ENCODE measurements at regions not wholly inside any gene's neighbourhood (a gene's known extent, or its start where the extent isn't known, plus 50 kb on each side); places are given as distances from the start of the nearest gene placed in this dataset.

DNA sequence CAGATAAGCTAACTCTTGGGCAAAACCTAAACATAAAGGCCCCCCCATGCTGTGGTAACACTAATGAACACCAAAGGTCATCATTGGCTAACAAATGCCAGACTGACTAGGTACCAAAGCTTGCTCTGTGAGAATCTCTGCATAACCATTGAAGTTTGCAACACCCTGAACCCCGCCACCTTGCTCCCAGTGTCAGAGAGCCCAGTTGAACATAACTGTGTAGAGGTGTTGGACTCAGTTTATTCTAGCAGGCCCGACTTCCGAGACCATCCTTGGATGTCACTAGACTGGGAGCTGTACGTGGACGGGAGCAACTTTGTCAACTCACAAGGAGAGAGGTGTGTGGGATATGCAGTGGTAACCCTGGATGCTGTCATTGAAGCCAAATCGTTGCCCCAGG lies 602.2 kb downstream of the UQCRFS1 start:
- no peaks in the 10 kb centered on the region for H3K27me3 ChIP-seq (ENCODE audit: control insufficient read depth in 1 of 2, insufficient read depth in 2 of 2, low read length in 2 of 2)
- no peak overlapping the region for H3K9ac ChIP-seq (ENCODE audit: low read length)
- no peak overlapping the region for H3K4me3 ChIP-seq (ENCODE audit: low read depth in 1 of 2, low read length in 2 of 2)
- H3K4me1 ChIP-seq (ENCODE audit: insufficient read depth, low read length), result no peaks in the 10 kb centered on the region
- no peaks in the 10 kb centered on the region for H3K9me3 ChIP-seq (ENCODE audit: low read length)
- no peaks in the 10 kb centered on the region for H3K36me3 ChIP-seq (ENCODE audit: insufficient read depth, low read length)
- no peak overlapping the region for H3K27ac ChIP-seq (ENCODE audit: low read depth, low read length)

- H3K27ac ChIP-seq (ENCODE audit: low read depth, low read length), result no peak overlapping the region
- no peaks in the 10 kb centered on the region for H3K9me3 ChIP-seq (ENCODE audit: low read length)
- H3K4me3 ChIP-seq (ENCODE audit: low read depth in 1 of 2, low read length in 2 of 2), result no peak overlapping the region
- H3K27me3 ChIP-seq (ENCODE audit: control insufficient read depth in 1 of 2, insufficient read depth in 2 of 2, low read length in 2 of 2), result no peaks in the 10 kb centered on the region
- no peaks in the 10 kb centered on the region for H3K4me1 ChIP-seq (ENCODE audit: insufficient read depth, low read length)
- no peaks in the 10 kb centered on the region for H3K36me3 ChIP-seq (ENCODE audit: insufficient read depth, low read length)
- H3K9ac ChIP-seq (ENCODE audit: low read length), result no peak overlapping the region
These were observed 603.0 kb downstream of the UQCRFS1 start for GRCh38 chr19:28609944-28610343.

GRCh38 chr19:28609091-28609755 lies 603.7 kb downstream of the UQCRFS1 start:
- Histone ChIP-seq H3K4me3 (ENCODE audit: low read depth in 1 of 2, low read length in 2 of 2) (no peak overlapping the region), H3K27ac (ENCODE audit: low read depth, low read length) (no peak overlapping the region), H3K27me3 (ENCODE audit: control insufficient read depth in 1 of 2, insufficient read depth in 2 of 2, low read length in 2 of 2) (no peaks in the 10 kb centered on the region), H3K36me3 (ENCODE audit: insufficient read depth, low read length) (no peaks in the 10 kb centered on the region), H3K9ac (ENCODE audit: low read length) (no peak overlapping the region), H3K9me3 (ENCODE audit: low read length) (no peaks in the 10 kb centered on the region), H3K4me1 (ENCODE audit: insufficient read depth, low read length) (no peaks in the 10 kb centered on the region)

DNA sequence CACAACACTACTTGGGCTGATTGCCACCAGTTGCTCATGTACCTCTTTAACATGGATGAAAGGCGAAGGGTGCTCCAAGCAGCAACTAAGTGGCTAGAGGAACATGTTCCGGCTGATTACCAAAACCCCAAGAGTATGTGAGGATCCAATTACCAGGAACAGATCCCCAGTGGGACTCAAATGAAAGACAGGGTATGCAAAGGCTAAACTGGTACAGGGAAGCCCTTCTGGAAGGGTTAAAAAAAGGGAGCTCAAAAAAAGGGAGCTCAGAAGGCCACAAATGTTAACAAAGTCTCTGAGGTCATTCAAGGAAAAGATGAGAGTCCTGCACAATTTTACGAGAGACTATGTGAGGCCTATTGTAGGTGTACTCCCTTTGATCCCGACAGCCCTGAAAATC lies 604.7 kb downstream of the UQCRFS1 start:
- Histone ChIP-seq H3K4me3 (ENCODE audit: low read depth in 1 of 2, low read length in 2 of 2) (no peak overlapping the region), H3K36me3 (ENCODE audit: insufficient read depth, low read length) (no peaks in the 10 kb centered on the region), H3K4me1 (ENCODE audit: insufficient read depth, low read length) (no peaks in the 10 kb centered on the region), H3K27me3 (ENCODE audit: control insufficient read depth in 1 of 2, insufficient read depth in 2 of 2, low read length in 2 of 2) (no peaks in the 10 kb centered on the region), H3K9ac (ENCODE audit: low read length) (no peak overlapping the region), H3K27ac (ENCODE audit: low read depth, low read length) (no peak overlapping the region), H3K9me3 (ENCODE audit: low read length) (no peaks in the 10 kb centered on the region)

GRCh38 chr19:28607066-28607583 lies 605.8 kb downstream of the UQCRFS1 start:
- Histone ChIP-seq H3K27ac (ENCODE audit: low read depth, low read length) (no peak overlapping the region), H3K4me3 (ENCODE audit: low read depth in 1 of 2, low read length in 2 of 2) (no peak overlapping the region), H3K9ac (ENCODE audit: low read length) (no peak overlapping the region), H3K27me3 (ENCODE audit: control insufficient read depth in 1 of 2, insufficient read depth in 2 of 2, low read length in 2 of 2) (no peaks in the 10 kb centered on the region), H3K36me3 (ENCODE audit: insufficient read depth, low read length) (no peaks in the 10 kb centered on the region), H3K9me3 (ENCODE audit: low read length) (no peaks in the 10 kb centered on the region), H3K4me1 (ENCODE audit: insufficient read depth, low read length) (no peaks in the 10 kb centered on the region)

- no peak overlapping the region for H3K9ac ChIP-seq (ENCODE audit: low read length)
- H3K27ac ChIP-seq (ENCODE audit: low read depth, low read length), result no peak overlapping the region
- H3K27me3 ChIP-seq (ENCODE audit: control insufficient read depth in 1 of 2, insufficient read depth in 2 of 2, low read length in 2 of 2), result no peaks in the 10 kb centered on the region
- no peaks in the 10 kb centered on the region for H3K36me3 ChIP-seq (ENCODE audit: insufficient read depth, low read length)
- H3K9me3 ChIP-seq (ENCODE audit: low read length), result no peaks in the 10 kb centered on the region
- H3K4me3 ChIP-seq (ENCODE audit: low read depth in 1 of 2, low read length in 2 of 2), result no peak overlapping the region
- H3K4me1 ChIP-seq (ENCODE audit: insufficient read depth, low read length), result no peaks in the 10 kb centered on the region
These were observed 606.5 kb downstream of the UQCRFS1 start for GRCh38 chr19:28606269-28607032.

DNA sequence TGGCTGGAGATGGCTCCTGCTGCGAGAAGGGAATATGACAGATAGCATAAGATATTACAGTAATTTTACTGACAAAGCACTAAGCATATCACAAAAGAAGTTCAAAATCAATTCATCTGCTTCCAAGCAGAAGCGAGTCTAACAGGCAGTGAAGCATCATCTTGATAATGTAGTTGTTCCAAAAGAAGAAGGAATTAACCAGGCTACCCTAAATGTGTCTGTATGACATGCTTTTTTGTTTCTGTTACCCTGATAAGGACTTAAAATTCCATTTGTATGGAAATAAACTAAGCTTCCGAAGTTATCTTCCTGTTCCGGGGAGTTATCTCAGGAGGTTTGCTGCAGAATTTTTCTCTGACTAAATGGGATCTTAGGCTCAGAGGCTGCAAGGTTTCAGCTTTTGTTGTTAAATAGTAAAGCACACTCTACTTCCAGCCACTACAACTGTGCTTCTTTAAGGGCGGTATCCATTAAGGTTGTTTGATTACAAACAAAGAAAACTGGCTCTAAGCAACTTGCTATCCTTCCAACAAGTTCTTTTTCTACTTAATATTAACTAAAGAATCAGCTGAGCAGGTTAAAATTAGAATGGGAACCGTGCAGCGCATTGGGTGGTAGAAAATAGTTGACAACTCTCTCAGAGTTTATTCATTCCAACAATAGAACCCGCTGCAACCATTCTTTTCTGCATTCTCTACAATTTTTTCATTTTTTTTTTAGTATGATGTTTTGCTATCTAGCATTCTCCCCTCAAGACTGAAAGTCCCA lies 607.3 kb downstream of the UQCRFS1 start:
- no peak overlapping the region for H3K4me3 ChIP-seq (ENCODE audit: low read depth in 1 of 2, low read length in 2 of 2)
- H3K27me3 ChIP-seq (ENCODE audit: control insufficient read depth in 1 of 2, insufficient read depth in 2 of 2, low read length in 2 of 2), result no peaks in the 10 kb centered on the region
- no peaks in the 10 kb centered on the region for H3K36me3 ChIP-seq (ENCODE audit: insufficient read depth, low read length)
- no peaks in the 10 kb centered on the region for H3K9me3 ChIP-seq (ENCODE audit: low read length)
- H3K4me1 ChIP-seq (ENCODE audit: insufficient read depth, low read length), result no peaks in the 10 kb centered on the region
- no peak overlapping the region for H3K27ac ChIP-seq (ENCODE audit: low read depth, low read length)
- H3K9ac ChIP-seq (ENCODE audit: low read length), result no peak overlapping the region

DNA sequence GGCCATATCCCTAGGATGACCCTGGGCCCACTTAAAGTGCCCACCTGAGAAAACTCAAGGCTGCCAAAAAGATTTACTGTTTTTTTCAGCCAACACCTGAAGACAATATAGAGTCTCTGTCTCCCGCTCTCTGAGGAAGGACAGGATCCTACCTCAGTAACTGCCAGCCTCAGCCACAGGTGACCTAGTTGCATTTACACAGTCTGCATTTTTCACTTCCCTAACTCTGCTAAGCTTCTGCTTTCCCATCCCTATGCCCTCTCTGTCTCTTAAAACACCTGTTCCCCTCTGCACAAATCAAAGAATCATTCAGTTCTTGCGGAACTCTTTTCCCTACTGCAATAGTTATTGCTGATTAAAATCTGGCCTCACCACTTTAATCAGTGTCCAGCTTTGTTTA lies 609.5 kb downstream of the UQCRFS1 start:
- H3K9me3 ChIP-seq (ENCODE audit: low read length), result no peaks in the 10 kb centered on the region
- H3K9ac ChIP-seq (ENCODE audit: low read length), result no peak overlapping the region
- no peaks in the 10 kb centered on the region for H3K27me3 ChIP-seq (ENCODE audit: control insufficient read depth in 1 of 2, insufficient read depth in 2 of 2, low read length in 2 of 2)
- no peaks in the 10 kb centered on the region for H3K4me1 ChIP-seq (ENCODE audit: insufficient read depth, low read length)
- no peak overlapping the region for H3K4me3 ChIP-seq (ENCODE audit: low read depth in 1 of 2, low read length in 2 of 2)
- no peak overlapping the region for H3K27ac ChIP-seq (ENCODE audit: low read depth, low read length)
- no peaks in the 10 kb centered on the region for H3K36me3 ChIP-seq (ENCODE audit: insufficient read depth, low read length)

DNA sequence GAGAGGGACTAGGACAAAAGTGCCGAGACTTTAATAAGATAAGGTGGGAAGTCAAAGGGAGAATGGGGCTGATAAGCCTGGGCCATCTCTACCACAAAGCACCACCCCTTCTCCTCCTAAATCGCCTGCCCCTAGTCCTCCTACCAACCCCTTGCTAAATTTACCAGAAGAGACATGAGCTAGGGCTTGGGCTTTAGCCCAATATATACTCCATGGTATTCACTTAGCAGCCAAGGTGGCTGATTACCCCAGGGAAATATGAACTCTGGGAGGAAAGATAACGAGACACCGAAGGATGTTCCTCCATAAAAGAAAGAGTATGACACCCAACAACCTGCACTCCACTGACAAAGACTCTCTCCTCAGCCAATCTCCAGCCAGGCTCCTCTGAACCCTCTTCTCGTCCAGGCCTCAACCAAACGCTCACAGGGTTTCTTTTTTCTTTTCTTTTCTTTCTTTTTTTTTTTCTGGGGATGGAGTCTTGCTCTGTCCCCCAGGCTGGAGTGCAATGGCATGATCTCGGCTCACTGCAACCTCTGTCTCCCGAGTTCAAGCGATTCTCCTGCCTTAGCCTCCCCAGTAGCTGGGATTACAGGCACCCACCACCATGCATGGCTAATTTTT lies 610.2 kb downstream of the UQCRFS1 start:
- Histone ChIP-seq H3K4me3 (ENCODE audit: low read depth in 1 of 2, low read length in 2 of 2) (no peak overlapping the region), H3K9me3 (ENCODE audit: low read length) (no peaks in the 10 kb centered on the region), H3K27ac (ENCODE audit: low read depth, low read length) (no peak overlapping the region), H3K9ac (ENCODE audit: low read length) (no peak overlapping the region), H3K27me3 (ENCODE audit: control insufficient read depth in 1 of 2, insufficient read depth in 2 of 2, low read length in 2 of 2) (no peaks in the 10 kb centered on the region), H3K4me1 (ENCODE audit: insufficient read depth, low read length) (no peaks in the 10 kb centered on the region), H3K36me3 (ENCODE audit: insufficient read depth, low read length) (no peaks in the 10 kb centered on the region)

GRCh38 chr19:28601723-28602440 lies 611.1 kb downstream of the UQCRFS1 start:
- H3K27ac ChIP-seq (ENCODE audit: low read depth, low read length), result no peak overlapping the region
- H3K4me1 ChIP-seq (ENCODE audit: insufficient read depth, low read length), result no peaks in the 10 kb centered on the region
- H3K4me3 ChIP-seq (ENCODE audit: low read depth in 1 of 2, low read length in 2 of 2), result no peak overlapping the region
- no peak overlapping the region for H3K9ac ChIP-seq (ENCODE audit: low read length)
- no peaks in the 10 kb centered on the region for H3K27me3 ChIP-seq (ENCODE audit: control insufficient read depth in 1 of 2, insufficient read depth in 2 of 2, low read length in 2 of 2)
- no peaks in the 10 kb centered on the region for H3K36me3 ChIP-seq (ENCODE audit: insufficient read depth, low read length)
- no peaks in the 10 kb centered on the region for H3K9me3 ChIP-seq (ENCODE audit: low read length)

GRCh38 chr19:28598861-28599260 lies 614.1 kb downstream of the UQCRFS1 start:
- Histone ChIP-seq H3K9ac (ENCODE audit: low read length) (no peak overlapping the region), H3K27me3 (ENCODE audit: control insufficient read depth in 1 of 2, insufficient read depth in 2 of 2, low read length in 2 of 2) (no peaks in the 10 kb centered on the region), H3K9me3 (ENCODE audit: low read length) (no peaks in the 10 kb centered on the region), H3K4me1 (ENCODE audit: insufficient read depth, low read length) (no peaks in the 10 kb centered on the region), H3K27ac (ENCODE audit: low read depth, low read length) (no peak overlapping the region), H3K4me3 (ENCODE audit: low read depth in 1 of 2, low read length in 2 of 2) (no peak overlapping the region), H3K36me3 (ENCODE audit: insufficient read depth, low read length) (no peaks in the 10 kb centered on the region)
